HG02678 (cell line): ENCODE measurements at regions not wholly inside any gene's neighbourhood (a gene's known extent, or its start where the extent isn't known, plus 50 kb on each side); places are given as distances from the start of the nearest gene placed in this dataset.

Experiments
- ATAC-seq: cut with Tn5 transposase; IDR thresholded peaks from one replicate; pipeline ENCODE4 v1.9.1; 2021; ENCODE audit warnings: mild to moderate bottlenecking, moderate library complexity; ENCODE audit not compliant: unreplicated experiment

DNA sequence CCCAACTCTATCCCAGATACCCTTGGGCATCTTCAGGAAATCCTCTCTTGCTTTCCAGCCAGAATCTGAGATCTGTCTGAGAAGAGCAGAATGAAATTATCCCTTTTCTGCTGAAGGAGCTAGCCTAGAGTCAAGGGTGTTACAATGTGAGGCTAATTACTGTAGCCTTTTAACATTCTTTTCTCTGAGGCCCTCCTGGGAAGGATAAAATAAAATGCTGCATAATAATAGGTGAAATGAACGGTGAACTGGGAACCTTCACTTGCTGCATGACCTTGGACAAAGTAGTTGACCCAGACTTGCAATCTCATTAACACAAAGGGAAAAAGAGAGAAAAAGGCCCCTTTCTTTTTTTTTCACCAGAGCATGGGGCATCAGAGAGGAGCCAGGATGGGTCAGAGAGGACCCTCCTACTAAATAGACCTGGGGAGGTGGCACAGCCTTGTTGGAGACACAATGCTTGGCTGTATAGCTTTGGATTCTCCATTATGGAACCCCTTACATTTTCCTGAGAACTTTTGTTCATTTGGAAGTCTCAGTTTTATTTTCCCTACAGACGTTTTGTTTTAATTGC is 137.0 kb upstream of the LIPC start:
- ATAC-seq: no peak

- no peak for ATAC-seq
Measured at GRCh38 chr15:58295637-58296215, 136.1 kb upstream of the LIPC start.

DNA sequence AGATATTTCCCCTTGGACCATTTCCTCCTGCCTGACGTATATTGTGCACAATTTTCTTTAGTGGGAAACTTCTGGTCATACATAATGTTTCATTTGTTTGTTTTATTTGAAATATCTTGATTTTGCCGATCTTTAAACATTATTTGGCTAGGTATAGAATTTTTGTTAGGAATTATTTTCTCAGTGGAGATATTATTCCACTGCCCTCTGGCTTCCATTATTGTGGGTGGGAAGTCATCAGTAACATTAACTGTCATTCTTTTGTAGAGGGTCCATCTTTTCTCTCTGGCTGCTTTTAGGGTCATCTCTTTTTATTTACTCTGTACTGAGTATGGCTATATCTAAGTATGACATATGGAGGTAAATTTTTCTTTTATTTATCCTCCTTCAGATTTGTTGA is 135.5 kb upstream of the LIPC start:
- ATAC-seq: no peak

DNA sequence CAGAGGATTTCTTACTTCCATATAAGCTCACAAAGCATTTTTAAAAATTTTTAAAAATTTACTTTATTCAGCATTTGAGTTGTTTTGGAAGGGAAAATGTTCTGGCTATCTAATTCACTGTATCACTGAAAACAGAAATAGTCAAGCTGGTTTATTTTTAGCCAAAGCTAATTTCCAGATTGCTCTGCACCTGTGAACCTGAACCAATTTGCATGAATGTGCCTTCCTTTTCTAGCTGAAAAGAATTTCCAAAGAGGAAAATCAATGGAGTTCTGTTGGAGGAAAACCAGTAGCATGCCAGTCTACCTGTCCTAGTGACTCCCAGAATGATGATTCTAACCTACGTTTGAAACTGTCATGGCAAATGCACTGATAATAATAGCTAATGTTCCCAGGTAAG is 134.2 kb upstream of the LIPC start:
- no peak for ATAC-seq

DNA sequence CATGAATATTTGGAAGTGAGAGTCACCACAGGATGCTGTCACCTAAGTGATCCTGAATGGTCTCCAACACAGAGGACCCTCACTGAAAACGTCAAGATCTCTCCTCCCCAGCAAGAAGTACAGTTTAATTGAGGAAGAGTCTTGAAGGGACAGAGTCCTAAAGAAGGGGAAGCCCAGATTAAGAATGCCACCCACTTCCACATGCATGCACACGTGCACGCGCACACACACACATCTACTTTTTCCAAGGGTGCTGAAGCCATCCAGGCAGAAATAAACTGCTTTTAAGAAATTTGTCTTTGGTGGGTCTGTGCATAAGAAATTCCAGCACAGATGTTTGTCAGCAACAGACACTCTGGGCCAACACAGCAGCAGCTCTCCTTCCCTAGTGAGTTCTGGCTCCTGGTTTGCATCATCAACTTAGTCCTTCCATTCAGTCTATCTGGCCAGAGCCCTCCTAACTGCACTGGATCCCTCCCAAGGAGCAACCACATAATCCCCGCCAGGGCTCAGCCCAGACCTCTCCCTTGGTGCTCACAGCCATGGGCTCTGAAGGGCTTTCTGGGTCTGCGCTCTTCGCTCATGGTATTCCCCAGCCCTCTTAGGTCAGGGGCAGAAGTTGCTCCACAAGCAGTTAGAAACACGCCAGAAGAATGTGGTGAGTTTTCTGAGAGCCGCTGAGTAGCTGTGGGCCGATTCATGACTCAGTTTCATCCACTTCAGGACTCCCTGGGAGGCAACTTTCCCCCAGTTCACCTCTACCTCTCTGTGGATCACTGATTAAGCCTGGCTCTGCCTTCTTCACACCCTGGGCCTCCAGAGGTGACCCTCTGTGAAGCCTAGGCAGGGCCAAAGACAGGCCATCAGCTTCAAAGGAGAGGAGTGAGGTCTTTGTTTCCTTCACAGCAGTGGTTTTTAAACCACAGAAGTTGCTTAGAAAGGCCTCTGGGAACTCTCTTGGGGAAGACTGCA is 132.6 kb upstream of the LIPC start:
- ATAC-seq: no peak

GRCh38 chr15:58302832-58303231 is 129.0 kb upstream of the LIPC start:
- ATAC-seq: no peak

DNA sequence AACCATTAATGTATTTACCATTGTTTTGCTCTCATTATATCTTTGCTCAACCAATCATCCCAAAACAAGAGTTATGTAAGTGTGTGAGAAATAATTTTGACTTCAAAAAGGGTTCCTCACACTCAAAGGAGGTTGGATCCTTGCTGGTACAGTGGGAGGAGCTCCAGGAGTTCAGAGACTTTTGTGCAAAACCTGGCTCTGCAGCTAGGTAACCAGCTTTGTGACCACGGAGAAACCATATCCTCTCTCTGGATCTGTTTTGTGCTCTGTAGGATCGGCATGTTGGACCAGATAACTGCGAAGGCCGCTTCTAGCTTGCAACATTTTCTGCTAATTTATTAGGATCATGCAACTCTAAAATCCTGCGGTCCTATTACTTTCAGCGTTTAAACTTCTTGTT is 128.6 kb upstream of the LIPC start:
- ATAC-seq: no peak

DNA sequence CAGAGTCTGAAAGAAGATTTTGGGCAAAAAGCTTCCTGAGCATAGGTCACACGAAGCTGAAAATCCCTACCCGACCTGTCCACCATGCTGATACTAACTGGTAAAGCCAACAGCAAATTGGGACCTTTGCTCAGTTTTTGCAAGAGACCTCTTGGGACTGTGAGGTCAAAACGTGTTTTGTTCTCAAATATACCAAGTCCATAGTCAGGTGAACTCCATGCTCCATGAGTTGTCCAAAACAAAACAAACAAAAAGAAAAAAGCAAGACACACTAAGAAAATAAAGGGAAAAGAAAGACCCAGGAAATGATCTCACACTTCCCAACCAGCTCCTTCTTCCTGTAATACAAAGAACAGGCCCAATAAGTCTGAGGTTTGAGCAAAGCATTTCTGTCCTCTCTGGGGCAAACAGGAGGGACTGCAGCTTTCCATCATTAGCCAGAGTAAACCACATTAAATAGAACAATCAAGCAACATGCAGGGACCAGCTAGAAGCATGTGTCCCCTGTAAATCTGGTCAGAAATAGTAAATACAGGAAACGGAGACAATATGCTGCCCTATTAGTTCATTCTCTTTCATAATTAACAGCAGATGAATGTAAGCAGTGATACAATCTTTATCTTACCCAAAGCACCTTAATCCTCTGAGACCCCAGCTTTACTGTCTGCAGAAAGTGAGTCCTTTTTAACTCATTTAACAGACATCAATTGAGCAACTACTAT is 125.0 kb upstream of the LIPC start:
- ATAC-seq: no peak

GRCh38 chr15:58307313-58307961 is 124.4 kb upstream of the LIPC start:
- ATAC-seq: no peak

DNA sequence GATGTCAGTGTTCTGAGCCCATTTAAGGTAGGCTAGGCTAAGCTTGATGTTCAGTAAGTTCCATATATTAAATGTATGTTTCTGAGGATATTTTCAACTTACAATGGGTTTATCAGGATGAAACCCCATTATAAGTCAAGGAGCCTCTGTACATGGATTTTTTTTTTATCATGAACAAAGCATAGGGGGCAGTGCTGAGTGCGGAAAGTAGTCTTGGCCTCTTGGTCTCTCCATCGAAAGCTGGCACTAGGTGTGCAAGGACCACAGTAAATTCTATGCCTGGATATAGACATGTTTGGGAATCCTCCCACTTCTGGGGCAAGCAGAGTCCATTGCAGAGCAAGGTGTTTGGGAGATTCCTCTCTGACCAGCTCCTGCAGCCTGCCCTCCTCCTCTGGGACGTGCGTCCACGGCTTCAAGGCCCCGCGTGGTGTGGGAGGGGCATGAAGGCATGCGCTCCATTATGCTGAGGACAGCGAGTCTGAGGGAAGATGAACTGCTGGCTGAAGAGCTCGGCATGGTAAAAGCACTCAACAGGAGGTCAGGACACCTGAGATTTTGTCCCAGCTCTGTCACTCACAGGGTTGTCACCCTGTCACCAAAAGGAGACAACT is 122.9 kb upstream of the LIPC start:
- ATAC-seq: no peak

- ATAC-seq: no peak
Measured at GRCh38 chr15:58309963-58310928, 121.5 kb upstream of the LIPC start.

DNA sequence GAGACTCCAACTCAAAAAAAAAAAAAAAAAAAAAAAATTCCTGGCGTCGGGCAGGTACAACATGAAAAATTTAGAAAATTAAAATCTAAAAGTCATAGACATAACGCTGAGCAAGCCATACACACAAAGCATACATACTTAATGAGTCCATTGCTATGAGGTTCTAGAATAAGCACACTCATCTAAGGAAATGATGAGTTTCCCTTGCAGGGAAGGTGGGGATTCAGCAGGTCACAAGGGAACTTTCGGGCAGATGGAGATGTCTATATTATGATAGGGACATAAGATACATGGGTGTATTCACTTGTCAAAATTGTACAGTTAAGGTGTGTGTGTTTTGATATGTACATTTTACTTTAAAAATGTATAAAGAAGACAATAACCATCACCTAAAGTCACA is 120.2 kb upstream of the LIPC start:
- no peak for ATAC-seq

DNA sequence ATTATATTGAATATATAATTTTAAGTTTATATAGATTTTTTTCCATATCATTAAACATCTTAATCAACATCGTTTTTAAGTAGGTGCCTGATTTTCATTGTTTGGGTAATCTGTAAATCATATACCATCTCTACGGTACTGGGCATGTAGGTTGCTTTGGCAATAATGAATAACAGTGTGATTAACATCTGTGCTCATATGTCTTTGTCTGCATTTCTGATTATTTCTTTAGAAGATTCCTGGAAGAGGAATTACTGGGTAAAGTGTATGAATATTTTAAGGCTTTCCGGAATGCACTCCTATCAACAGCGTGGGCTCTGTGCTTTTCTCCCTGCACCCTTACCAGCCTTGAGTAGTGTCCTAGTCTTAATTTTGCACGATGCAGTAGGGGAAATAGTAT is 119.8 kb upstream of the LIPC start:
- no peak for ATAC-seq

- no peak for ATAC-seq
Measured at GRCh38 chr15:58313304-58313703, 118.5 kb upstream of the LIPC start.

- ATAC-seq: no peak
Measured at GRCh38 chr15:58313810-58314592, 117.8 kb upstream of the LIPC start.

GRCh38 chr15:58314593-58315216 is 117.1 kb upstream of the LIPC start:
- no peak for ATAC-seq

GRCh38 chr15:58318517-58318916 is 113.3 kb upstream of the LIPC start:
- ATAC-seq: no peak

- no peak for ATAC-seq
Measured at GRCh38 chr15:58321034-58321433, 110.8 kb upstream of the LIPC start.
